ENCODE measurements at regions not wholly inside any gene's neighbourhood (a gene's known extent, or its start where the extent isn't known, plus 50 kb on each side); places are given as distances from the start of the nearest gene placed in this dataset.

- DNase-seq = no peak
Measured at GRCh38 chr15:62449638-62450037, 284.6 kb upstream of the C2CD4B start.

DNA sequence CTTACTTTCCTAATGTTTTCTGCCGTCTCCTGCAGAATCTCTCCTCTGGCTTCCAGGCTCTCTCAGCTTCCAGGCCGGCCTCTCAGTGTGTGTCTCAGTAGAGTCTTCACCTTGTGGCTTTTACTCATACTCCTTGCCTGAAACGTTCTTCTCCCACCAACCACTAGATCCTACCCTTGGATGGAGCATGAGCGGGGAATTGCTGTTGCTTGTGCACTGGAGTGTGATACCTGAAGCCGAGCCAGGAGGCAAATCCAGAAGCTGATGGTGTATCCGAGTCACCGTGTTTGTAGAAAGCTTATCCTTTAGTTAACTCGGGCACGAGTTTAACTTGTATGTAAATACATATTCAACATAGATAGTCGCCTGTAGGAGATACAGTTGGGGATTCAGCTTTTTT, 285.0 kb upstream of the C2CD4B start:
- DNase-seq = no peak

- no peak for DNase-seq
Measured at GRCh38 chr15:62452026-62452425, 286.9 kb upstream of the C2CD4B start.

DNA sequence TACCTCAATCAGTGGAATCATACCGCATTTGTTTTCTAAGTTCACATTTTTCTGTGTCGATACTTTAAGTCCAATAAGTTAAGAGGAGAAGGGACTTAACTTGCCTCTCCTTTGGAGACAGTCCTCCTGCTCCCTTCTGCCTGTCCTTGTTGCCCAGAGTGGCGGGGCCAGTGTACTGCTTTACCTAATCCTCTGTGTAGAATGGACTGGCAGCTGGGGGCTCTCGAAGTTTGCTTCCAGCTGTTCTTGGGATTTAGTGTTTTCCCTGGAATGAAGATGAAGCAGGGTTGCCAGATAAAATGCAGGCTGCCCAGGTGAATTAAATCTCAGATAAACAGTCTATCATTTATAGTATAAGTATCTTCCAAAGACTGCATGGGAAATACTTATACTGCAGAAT, 287.6 kb upstream of the C2CD4B start:
- DNase-seq = no peak

- no peak for DNase-seq
Measured at GRCh38 chr15:62453375-62453774, 288.3 kb upstream of the C2CD4B start.

- DNase-seq = no peak
Measured at GRCh38 chr15:62453981-62454380, 288.9 kb upstream of the C2CD4B start.

DNA sequence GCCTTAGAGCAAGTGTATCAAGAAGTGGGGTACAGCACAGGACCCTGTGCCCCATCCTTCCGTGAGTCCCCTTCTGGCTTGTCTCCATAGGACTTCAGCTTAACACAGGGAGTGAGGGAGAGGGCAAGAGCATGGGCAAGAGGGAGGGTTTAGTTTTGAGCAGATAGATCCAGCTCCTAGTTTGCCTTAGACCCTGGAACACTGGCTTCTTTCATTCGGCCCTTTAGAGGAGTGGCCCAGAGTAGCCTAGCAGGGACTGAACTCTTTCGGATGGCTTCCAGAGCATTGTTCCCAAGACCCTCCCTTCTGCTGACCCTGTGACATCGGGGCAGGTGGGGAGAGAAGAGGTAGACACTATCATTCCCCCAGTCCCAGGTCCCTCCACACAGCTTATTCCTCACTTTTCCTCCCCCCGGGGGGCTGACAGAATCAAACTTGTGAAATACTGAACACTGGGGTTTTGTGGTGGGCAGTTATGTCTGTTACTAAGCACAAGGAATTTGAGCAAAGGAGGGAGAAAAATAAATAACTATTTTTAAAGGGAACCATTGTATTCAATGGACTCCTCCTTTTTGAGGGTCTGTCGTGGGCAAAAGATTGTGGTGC, 289.6 kb upstream of the C2CD4B start:
- DNase-seq = no peak

- DNase-seq = no peak
Measured at GRCh38 chr15:62455441-62455921, 290.4 kb upstream of the C2CD4B start.

GRCh38 chr15:62456011-62456920, 291.2 kb upstream of the C2CD4B start:
- DNase-seq = no peak

- no peak for DNase-seq
Measured at GRCh38 chr15:62457100-62457499, 292.0 kb upstream of the C2CD4B start.

DNA sequence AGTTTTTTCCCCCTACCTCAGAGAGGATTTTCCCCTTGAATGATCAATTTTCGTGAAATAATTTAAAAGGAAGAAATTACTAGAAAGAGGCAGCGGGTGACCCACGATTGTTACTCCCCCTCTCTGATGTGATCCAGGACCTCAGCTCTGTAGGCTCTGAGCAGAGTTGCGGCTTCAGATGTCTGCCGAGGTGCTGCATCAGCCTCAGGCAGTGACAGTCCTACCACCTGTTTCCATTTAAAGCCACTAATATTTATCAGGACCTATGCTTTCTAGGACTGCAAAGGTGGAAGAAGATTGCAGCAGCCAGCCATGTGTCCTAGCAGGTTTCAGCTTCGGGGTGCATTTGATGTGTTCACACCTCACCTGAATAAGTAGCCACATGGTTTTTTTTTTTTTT, 294.8 kb upstream of the C2CD4B start:
- DNase-seq = no peak

- no peak for DNase-seq
Measured at GRCh38 chr15:62462268-62462667, 297.2 kb upstream of the C2CD4B start.

- DNase-seq = no peak
Measured at GRCh38 chr15:62462721-62463120, 297.6 kb upstream of the C2CD4B start.

DNA sequence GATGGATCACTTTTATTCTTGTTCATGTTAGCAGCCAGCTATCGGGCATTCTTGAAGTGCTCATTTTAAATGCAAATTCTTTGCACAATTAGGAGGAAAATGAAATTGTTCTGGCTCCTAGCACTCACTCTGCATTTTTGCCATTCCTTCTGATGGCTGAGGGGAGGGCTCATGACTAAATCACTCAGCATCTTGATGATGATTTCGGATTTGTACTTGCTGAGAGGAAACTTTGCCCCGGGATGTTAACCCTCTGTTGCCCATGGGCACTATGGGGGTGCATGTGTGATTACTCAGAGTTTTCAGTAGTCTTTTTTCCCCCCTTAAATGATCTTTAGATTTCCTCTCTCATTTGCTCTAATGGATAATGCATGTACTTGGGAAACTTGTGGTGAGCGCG, 299.6 kb upstream of the C2CD4B start:
- DNase-seq = no peak

DNA sequence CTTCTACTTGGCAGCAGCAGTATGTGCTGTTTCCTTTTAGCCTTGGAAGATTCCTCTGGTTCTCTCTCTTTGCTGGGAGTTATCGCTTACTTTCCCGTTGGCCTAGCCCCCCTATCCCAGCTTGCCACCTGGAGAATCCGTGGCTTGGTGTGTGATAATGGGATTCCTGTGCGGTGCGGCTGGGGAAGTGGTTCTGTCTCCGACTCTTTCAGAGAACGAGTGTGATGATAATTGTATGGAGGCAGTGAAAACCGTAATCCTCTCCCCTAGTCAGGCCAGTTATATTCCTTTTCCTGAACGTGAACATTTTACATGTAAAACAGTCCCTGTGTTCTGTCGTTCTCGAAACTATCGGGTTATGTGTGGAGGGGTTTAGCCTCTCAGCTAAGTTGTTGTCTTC, 300.1 kb upstream of the C2CD4B start:
- no peak for DNase-seq

DNA sequence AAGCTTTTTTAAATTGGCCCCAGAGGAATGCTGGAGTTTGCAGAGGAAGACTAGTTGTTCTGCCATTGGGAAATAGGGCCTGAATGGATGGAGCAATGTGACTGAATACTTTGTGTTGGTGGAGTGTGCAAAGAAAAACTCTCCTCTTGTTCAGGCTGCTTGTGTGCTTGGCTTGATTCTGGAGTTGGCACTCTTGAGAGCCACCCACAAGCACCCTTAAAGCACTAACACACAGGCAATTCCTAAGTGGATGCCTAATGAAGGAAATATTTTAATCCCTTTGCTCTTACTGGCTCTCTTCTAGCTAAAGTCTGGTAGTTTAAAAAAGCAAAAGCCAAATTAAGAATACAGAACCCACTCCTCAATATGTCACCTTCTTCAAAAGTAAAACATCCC, 304.4 kb upstream of the C2CD4B start:
- no peak for DNase-seq

DNA sequence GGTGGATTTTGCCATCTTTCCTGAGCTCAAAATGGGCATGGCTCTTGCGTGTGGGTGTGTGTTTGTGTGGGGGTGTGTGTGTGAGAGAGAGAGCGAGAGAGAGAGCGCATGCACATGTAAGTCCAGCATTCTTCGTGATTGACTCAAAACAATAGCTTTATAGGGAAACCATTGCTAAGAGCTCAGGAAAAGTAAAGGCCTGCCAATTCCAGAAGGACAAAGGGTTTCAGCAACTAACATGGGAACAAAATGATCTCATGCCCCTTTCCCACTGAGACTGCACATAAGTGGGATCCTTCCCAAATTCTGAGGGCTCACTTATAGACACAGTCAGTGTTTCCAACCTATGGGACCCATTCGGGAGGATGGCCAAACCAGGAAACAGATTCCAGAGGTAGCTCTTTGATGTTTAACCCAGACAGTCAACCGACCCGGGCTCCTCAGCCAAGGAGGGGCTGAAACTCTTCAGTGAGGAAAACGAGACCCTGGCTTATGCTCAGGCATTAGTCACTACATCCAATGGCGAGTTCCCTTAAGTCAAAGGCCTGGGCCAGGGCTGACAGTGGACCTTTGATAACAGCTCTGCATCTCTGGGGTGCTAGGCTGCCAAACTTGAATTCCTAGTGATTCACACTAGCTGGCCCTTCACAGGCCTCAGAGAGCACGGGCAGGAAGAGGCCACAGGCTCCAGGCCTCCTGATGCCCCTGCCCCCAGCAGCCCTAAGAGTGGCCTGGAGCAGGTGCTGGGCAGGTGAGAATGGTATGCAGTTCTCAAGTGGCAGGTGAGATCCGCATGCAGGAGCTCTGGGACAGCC, 305.0 kb upstream of the C2CD4B start:
- no peak for DNase-seq

DNA sequence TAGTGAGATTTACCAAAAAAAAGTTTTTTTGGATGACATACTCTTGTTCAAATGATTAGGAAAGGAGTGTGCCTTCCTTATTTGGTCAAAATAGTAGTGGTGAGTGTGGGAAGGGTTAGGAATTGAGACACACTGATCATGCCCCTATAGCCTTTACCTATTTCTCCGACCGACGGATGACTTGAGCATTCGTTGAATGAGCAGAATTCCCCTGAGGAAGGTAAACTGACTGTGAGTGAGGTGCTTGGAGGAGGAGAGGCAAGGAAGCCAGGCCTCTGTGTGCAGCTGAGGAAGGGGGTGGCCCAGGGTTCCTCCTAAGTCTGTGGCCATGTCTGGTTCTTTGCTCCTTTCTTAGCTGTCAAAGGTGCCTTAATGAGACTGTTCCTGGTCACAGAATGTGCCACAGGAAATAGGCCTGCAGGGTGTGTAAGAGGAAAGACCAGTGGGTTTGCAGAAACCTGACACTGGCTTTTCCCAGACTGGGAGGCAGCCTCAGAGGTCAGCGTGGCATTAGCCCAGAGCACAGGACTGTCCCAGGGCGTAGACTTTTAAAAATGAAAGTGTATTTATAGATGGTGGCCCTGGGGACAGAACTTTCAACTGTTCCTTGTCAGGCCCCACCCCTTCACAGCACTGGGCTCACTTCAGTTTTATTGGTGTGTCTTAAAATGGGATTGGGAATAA, 307.7 kb upstream of the C2CD4B start:
- DNase-seq = no peak

DNA sequence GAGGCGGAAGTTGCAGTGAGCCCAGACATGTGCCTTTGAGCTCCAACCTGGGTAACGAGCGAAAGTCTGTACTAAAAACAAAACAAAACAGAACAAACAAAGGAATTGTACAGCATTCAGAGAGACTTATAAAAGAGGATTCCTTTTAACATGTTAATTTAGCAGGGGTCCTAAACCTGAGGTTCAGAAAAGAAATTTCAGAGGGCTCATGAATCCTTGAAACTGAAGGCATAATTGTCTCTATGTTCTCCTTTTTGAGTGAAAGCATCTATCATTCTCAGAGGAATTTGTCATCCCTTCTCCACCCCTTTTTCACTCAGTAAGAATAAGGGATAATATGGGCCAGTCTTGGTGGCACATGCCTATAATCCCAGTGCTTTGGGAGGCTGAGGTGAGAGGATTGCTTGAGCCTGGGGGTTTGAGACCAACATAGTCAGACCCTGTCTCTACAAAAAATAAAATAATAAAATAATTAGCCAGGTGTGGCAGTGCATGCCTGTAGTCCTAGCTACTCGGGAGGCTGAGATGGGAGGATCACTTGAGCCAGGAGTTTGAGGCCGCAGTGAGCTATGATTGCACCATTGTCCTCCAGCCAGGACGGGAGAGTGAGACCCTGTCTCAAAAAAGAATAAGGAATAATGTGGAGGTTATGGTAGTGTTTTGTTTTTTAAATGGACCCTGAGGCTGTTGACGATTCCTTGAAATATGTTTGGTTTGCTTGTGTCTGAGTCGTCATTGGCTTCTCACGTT, 309.1 kb upstream of the C2CD4B start:
- DNase-seq = no peak

DNA sequence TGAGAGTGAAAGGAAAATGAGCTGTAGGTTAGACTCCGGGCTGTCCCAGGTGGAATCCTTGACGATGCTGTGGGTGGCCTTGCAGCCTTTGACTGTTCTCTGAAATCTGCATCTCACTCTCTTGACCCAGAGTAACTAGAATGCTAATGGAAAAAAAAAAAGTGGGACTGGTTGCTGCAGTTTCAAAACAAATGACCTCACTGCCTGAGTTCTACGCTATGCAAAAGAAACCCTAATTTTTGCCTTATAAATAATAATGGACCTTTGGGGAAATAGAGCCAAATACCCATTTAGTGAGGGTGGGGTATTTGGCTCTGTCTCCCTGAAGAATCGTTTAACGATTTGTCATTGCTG, 309.7 kb upstream of the C2CD4B start:
- no peak for DNase-seq

GRCh38 chr15:62475591-62475990, 310.5 kb upstream of the C2CD4B start:
- DNase-seq = no peak

DNA sequence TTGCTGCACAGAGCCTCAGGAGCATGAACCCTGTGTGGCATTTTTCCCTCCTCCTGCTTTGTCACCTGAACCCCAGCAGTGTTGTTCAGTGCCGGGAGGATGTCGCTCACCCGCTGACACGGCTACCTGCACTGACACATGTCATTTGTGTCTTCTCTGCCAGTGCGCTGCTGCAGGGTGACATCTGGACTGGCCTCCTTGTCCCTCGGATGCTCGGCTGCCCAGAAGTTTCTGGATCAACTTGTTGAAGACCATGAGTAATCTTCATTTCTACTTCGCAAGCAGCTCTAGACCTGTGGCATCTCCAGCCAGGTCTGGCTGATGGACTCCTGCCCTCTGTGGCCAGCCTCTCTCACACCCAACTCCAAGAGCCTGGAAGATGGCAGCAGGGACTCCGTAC, 311.1 kb upstream of the C2CD4B start:
- no peak for DNase-seq

Data from NCI-H446 (cell line).